ENCODE measurements at regions not wholly inside any gene's neighbourhood (a gene's known extent, or its start where the extent isn't known, plus 50 kb on each side); places are given as distances from the start of the nearest gene placed in this dataset.

DNA sequence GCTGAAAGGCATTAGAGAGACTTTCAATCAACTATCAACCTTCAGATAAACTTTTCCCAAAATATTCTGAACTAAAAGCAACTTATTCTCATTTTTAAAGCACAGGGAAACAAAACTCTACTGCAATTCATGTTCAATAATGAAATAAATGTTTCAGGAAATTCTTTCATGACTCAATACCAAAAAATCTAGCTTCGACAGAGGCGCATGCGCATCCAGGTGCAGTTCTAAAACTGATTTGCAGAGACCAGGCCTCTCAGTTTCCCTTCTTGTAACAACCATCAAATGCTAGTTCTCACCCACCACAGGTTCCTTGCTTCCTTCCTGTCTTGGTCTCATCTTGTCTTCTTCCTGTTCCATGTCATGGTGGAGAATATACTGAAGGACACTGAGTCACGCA, 55.3 kb upstream of the NRBF2 start:
- no peak overlapping the region for H3K27ac ChIP-seq
- TF ChIP-seq POLR2A (IDR thresholded peaks at IDR 0.05) (no peak), CTCF (IDR thresholded peaks at IDR 0.05) (no peak)
- intact Hi-C loops (cut with DNase I), result loop anchor here in 1 of 2 donors (5.0 kb wide), 1 partner anchor 255 kb away; no protein-coding TSS in a partner anchor
- no peaks in the 10 kb centered on the region for H3K9me3 ChIP-seq
- no peak overlapping the region for H3K4me3 ChIP-seq
- H3K4me1 ChIP-seq, result no peaks in the 10 kb centered on the region
- DNase-seq (no peak), ATAC-seq (no peak)
- WGBS (ENCODE audit: insufficient coverage, low coverage, low lambda C conversion rate, missing lambda C conversion rate), result 67% methylated on average over 4 of the region's 4 CpGs
- no peaks in the 10 kb centered on the region for H3K27me3 ChIP-seq
- H3K36me3 ChIP-seq, result no peaks in the 10 kb centered on the region

DNA sequence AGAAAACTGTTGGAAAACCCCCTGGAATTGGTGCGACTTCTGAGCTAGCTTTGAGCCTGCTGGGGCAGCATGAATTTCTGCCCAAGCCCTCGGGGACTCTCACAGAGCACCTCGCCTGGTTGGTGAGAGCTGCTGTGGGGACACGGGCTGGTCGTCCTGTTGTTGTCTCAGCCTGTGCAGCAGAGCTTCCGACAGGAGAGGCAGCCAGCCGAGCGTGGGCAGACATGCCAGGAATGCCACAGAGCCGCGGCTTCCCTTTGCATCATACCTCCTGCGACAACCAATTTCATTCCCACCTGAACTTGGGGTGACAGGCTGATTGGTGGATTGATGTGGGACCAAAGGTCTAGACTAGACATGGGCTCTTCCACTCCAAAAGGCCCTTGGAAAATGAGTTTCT, 60.2 kb upstream of the NRBF2 start:
- intact Hi-C loops (cut with DNase I), result no loop called here
- H3K4me3 ChIP-seq, result no peak overlapping the region
- H3K27me3 ChIP-seq, result no peaks in the 10 kb centered on the region
- H3K36me3 ChIP-seq, result no peaks in the 10 kb centered on the region
- no peak overlapping the region for H3K27ac ChIP-seq
- H3K9me3 ChIP-seq, result no peaks in the 10 kb centered on the region
- WGBS (ENCODE audit: insufficient coverage, low coverage, low lambda C conversion rate, missing lambda C conversion rate), result no CpG with 5 or more reads among the region's 11 CpGs
- ATAC-seq (peak in 1 of 4 donors; percentile 23), DNase-seq (no peak)
- TF ChIP-seq POLR2A (IDR thresholded peaks at IDR 0.05) (no peak), CTCF (IDR thresholded peaks at IDR 0.05) (no peak)
- no peaks in the 10 kb centered on the region for H3K4me1 ChIP-seq

DNA sequence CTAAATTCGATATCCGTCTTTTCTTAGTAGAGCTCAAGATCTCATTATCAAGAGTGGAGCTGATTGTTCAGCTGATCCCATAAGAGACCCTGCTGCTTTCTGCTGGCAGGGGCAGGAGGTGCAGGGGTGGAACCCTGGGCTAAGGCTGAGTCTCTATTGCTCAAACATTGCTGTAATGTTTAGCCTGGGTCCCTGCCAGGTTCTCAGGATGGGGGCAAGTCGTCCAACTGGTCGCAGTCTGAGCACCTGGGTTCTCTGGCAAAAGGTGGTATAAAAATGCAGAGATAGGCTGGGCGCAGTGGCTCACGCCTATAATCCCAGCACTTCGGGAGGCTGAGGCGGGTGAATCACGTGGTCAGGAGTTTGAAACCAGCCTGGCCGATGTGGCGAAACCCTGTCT, 62.0 kb upstream of the NRBF2 start:
- TF ChIP-seq CTCF (IDR thresholded peaks at IDR 0.05), result no peak
- TF ChIP-seq POLR2A (IDR thresholded peaks at IDR 0.05), result no peak
- ATAC-seq, result no peak
- Histone ChIP-seq H3K9me3 (no peaks in the 10 kb centered on the region), H3K27ac (no peak overlapping the region), H3K27me3 (no peaks in the 10 kb centered on the region), H3K4me1 (no peaks in the 10 kb centered on the region), H3K4me3 (no peak overlapping the region), H3K36me3 (no peaks in the 10 kb centered on the region)
- no peak for DNase-seq
- intact Hi-C loops (cut with DNase I), result no loop called here
- 72% methylated on average over 10 of the region's 11 CpGs for WGBS (ENCODE audit: insufficient coverage, low coverage, low lambda C conversion rate, missing lambda C conversion rate)

GRCh38 chr10:63069318-63069717, 63.8 kb upstream of the NRBF2 start:
- H3K9me3 ChIP-seq, result no peaks in the 10 kb centered on the region
- no peak for DNase-seq
- no peaks in the 10 kb centered on the region for H3K27me3 ChIP-seq
- no peak for TF ChIP-seq CTCF (IDR thresholded peaks at IDR 0.05)
- TF ChIP-seq POLR2A (IDR thresholded peaks at IDR 0.05), result no peak
- no peak for ATAC-seq
- H3K4me1 ChIP-seq, result no peaks in the 10 kb centered on the region
- no peak overlapping the region for H3K27ac ChIP-seq
- WGBS (ENCODE audit: insufficient coverage, low coverage, low lambda C conversion rate, missing lambda C conversion rate), result 45% methylated on average over 1 of the region's 1 CpG
- no peaks in the 10 kb centered on the region for H3K36me3 ChIP-seq
- H3K4me3 ChIP-seq, result no peak overlapping the region
- intact Hi-C loops (cut with DNase I), result no loop called here

DNA sequence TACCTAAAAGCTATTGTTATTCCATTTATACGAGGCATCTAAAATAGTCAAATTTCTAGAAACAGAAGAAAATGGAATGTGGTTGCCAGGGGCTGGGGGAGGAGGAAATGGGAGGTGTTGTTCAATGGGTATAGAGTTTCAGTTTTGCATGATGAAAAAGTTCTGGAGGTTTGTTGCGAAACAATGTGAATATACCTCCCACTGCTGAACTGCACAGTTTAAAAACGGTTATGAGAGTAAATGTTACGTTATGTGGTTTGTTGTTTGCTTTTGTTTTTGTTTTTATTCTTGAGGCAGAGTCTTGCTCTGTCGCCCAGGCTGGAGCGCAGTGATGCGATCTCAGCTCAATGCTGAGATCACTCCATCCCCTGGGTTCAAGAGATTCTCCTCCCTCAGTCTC, 64.9 kb upstream of the NRBF2 start:
- no peak for ATAC-seq
- no peak for DNase-seq
- H3K9me3 ChIP-seq, result no peaks in the 10 kb centered on the region
- H3K4me1 ChIP-seq, result no peaks in the 10 kb centered on the region
- no peak for TF ChIP-seq CTCF (IDR thresholded peaks at IDR 0.05)
- no peak for TF ChIP-seq POLR2A (IDR thresholded peaks at IDR 0.05)
- WGBS (ENCODE audit: insufficient coverage, low coverage, low lambda C conversion rate, missing lambda C conversion rate), result 45% methylated on average over 7 of the region's 7 CpGs
- intact Hi-C loops (cut with DNase I), result no loop called here
- H3K27ac ChIP-seq, result no peak overlapping the region
- H3K27me3 ChIP-seq, result no peaks in the 10 kb centered on the region
- no peak overlapping the region for H3K4me3 ChIP-seq
- H3K36me3 ChIP-seq, result no peaks in the 10 kb centered on the region
